H9 (cell line): ENCODE measurements at regions not wholly inside any gene's neighbourhood (a gene's known extent, or its start where the extent isn't known, plus 50 kb on each side); places are given as distances from the start of the nearest gene placed in this dataset.
A peak's percentile ranks its signal among the peaks of the same experiment; 100 is the strongest.

Source experiments
- DNase-seq: peaks from one replicate; pipeline ENCODE4 v3.0.0-alpha.2; 2017
- H2AFZ ChIP-seq: one replicate; pipeline ENCODE4 v1.6.1; 2013; ENCODE audit warnings: mild to moderate bottlenecking, low read length, control low read depth, moderate library complexity
- H2AK5ac ChIP-seq: 2 replicates; pipeline ENCODE4 v1.6.1; 2013; ENCODE audit warnings: low read length, control low read depth, mixed read lengths; ENCODE audit not compliant: insufficient read length
- H2BK120ac ChIP-seq: one replicate; pipeline ENCODE4 v1.6.1; 2013; ENCODE audit warnings: low read depth, mild to moderate bottlenecking, low read length, control low read depth, inconsistent platforms; ENCODE audit not compliant: poor library complexity, severe bottlenecking
- H2BK12ac ChIP-seq: 2 replicates; pipeline ENCODE4 v1.6.1; 2013; ENCODE audit warnings: low read length, control low read depth, mixed read lengths, low read depth; ENCODE audit not compliant: insufficient read length
- H2BK15ac ChIP-seq: 2 replicates; pipeline ENCODE4 v1.6.1; 2013; ENCODE audit warnings: low read depth, low read length, control low read depth
- H2BK20ac ChIP-seq: one replicate; pipeline ENCODE4 v1.6.1; 2013; ENCODE audit warnings: low read depth, mild to moderate bottlenecking, low read length, control low read depth, inconsistent platforms; ENCODE audit not compliant: poor library complexity, severe bottlenecking
- H2BK5ac ChIP-seq: 2 replicates; pipeline ENCODE4 v1.6.1; 2013; ENCODE audit warnings: low read length, control low read depth, mixed read lengths; ENCODE audit not compliant: insufficient read length
- H3K14ac ChIP-seq: 2 replicates; pipeline ENCODE4 v1.6.1; 2013; ENCODE audit warnings: low read length, control low read depth; ENCODE audit not compliant: insufficient read depth
- H3K18ac ChIP-seq: 2 replicates; pipeline ENCODE4 v1.6.1; 2013; ENCODE audit warnings: low read depth, mild to moderate bottlenecking, mixed read lengths, low read length, control low read depth; ENCODE audit not compliant: insufficient read length
- H3K23ac ChIP-seq: 2 replicates; pipeline ENCODE4 v1.6.1; 2013; ENCODE audit warnings: low read length, control low read depth, mixed read lengths, low read depth; ENCODE audit not compliant: insufficient read length
- H3K23me2 ChIP-seq: 2 replicates; pipeline ENCODE4 v1.6.1; 2013; ENCODE audit warnings: low read depth, mild to moderate bottlenecking, mixed read lengths, low read length, control low read depth; ENCODE audit not compliant: insufficient read length, poor library complexity, severe bottlenecking
- H3K27ac ChIP-seq: 2 replicates; pipeline ENCODE4 v1.5.1; 2013; ENCODE audit warnings: low read length, control low read depth, mixed read lengths, low read depth; ENCODE audit not compliant: insufficient read length
- H3K27me3 ChIP-seq: 2 replicates; pipeline ENCODE4 v1.6.1; 2013; ENCODE audit warnings: low read length, control low read depth, inconsistent platforms; ENCODE audit not compliant: insufficient read depth
- H3K4ac ChIP-seq: 2 replicates; pipeline ENCODE4 v1.6.1; 2013; ENCODE audit warnings: low read depth, mild to moderate bottlenecking, control low read depth, inconsistent platforms, low read length, moderate library complexity
- H3K4me1 ChIP-seq: 2 replicates; pipeline ENCODE4 v1.6.1; 2013; ENCODE audit warnings: low read length, control low read depth, inconsistent platforms; ENCODE audit not compliant: insufficient read depth
- H3K4me2 ChIP-seq: 2 replicates; pipeline ENCODE4 v1.6.1; 2013; ENCODE audit warnings: low read length, control low read depth, mixed read lengths; ENCODE audit not compliant: insufficient read length, insufficient read depth
- H3K56ac ChIP-seq: 2 replicates; pipeline ENCODE4 v1.6.1; 2013; ENCODE audit warnings: low read depth, mild to moderate bottlenecking, mixed read lengths, low read length, control low read depth; ENCODE audit not compliant: insufficient read length
- H3K79me1 ChIP-seq: 2 replicates; pipeline ENCODE4 v1.6.1; 2013; ENCODE audit warnings: low read depth, mild to moderate bottlenecking, moderate library complexity, low read length, control low read depth, inconsistent platforms; ENCODE audit not compliant: insufficient read depth, poor library complexity, severe bottlenecking
- H3K79me2 ChIP-seq: 2 replicates; pipeline ENCODE4 v1.6.1; 2013; ENCODE audit warnings: low read length, control low read depth, inconsistent platforms; ENCODE audit not compliant: insufficient read depth
- H3K9ac ChIP-seq: 2 replicates; pipeline ENCODE4 v1.6.1; 2013; ENCODE audit warnings: low read length, control low read depth, mixed read lengths; ENCODE audit not compliant: insufficient read length; ENCODE audit errors: extremely low read depth
- H3K9me3 ChIP-seq: one replicate; pipeline ENCODE4 v1.6.1; 2013; ENCODE audit warnings: low read depth, low read length, inconsistent platforms; ENCODE audit not compliant: control insufficient read depth
- H3T11ph ChIP-seq: one replicate; pipeline ENCODE4 v1.6.1; 2013; ENCODE audit warnings: mild to moderate bottlenecking, low read length, control low read depth, inconsistent platforms
- H4K20me1 ChIP-seq: one replicate; pipeline ENCODE4 v1.6.1; 2013; ENCODE audit not compliant: control insufficient read depth, insufficient read length, insufficient read depth
- H4K5ac ChIP-seq: 2 replicates; pipeline ENCODE4 v1.6.1; 2013; ENCODE audit warnings: low read depth, mild to moderate bottlenecking, mixed read lengths, low read length, control low read depth; ENCODE audit not compliant: insufficient read length
- H4K8ac ChIP-seq: replicated peaks from 2 replicates; pipeline ENCODE4 v1.6.1; 2013; ENCODE audit warnings: low read length, control low read depth, mixed read lengths, low read depth; ENCODE audit not compliant: insufficient read length
- H4K91ac ChIP-seq: 2 replicates; pipeline ENCODE4 v1.6.1; 2013; ENCODE audit warnings: low read depth, mild to moderate bottlenecking, moderate library complexity, mixed read lengths, low read length, control low read depth; ENCODE audit not compliant: insufficient read length
- H3K27ac Mint-ChIP-seq, 3 experiments: 2 replicates in 2 of 3; 3 replicates in 1 of 3; pipeline ENCODE4 v1.8.0; 2020 to 2021; ENCODE audit warnings: mixed read lengths in 3 of 3, mild to moderate bottlenecking in 1 of 3, moderate library complexity in 1 of 3
- H3K27me3 Mint-ChIP-seq: 2 replicates; pipeline ENCODE4 v1.8.0; 2021; ENCODE audit warnings: low read depth, mild to moderate bottlenecking, moderate library complexity, mixed read lengths
- H3K36me3 Mint-ChIP-seq, 3 experiments: 2 replicates in 2 of 3; 3 replicates in 1 of 3; pipeline ENCODE4 v1.8.0; 2020 to 2021; ENCODE audit warnings: low read depth in 3 of 3, mixed read lengths in 3 of 3; ENCODE audit not compliant: insufficient read depth in 1 of 3
- H3K4me1 Mint-ChIP-seq, 2 experiments: 2 replicates each; pipeline ENCODE4 v1.8.0; 2020; ENCODE audit warnings: mixed read lengths in 2 of 2
- H3K4me3 Mint-ChIP-seq, 2 experiments: 2 replicates in 1 of 2; 3 replicates in 1 of 2; pipeline ENCODE4 v1.8.0; 2020 to 2021; ENCODE audit warnings: mild to moderate bottlenecking in 2 of 2, mixed read lengths in 2 of 2, moderate library complexity in 1 of 2
- H3K9me3 Mint-ChIP-seq, 2 experiments: 2 replicates in 1 of 2; 3 replicates in 1 of 2; pipeline ENCODE4 v1.8.0; 2020; ENCODE audit warnings: mild to moderate bottlenecking in 2 of 2, mixed read lengths in 2 of 2, moderate library complexity in 1 of 2
- CTCF ChIP-seq: fragments of 200-600 bp; sonication (generic); conservative IDR thresholded peaks from 3 replicates; pipeline ENCODE4 v1.8.0; 2021; ENCODE audit warnings: antibody characterized with exemption, mild to moderate bottlenecking
- WGBS: extraction: QIAGEN DNeasy Blood & Tissue Kit; methylation state at CpG from one replicate; pipeline ENCODE4 v1.1.7; 2013; ENCODE audit warnings: missing lambda C conversion rate, low lambda C conversion rate, mixed read lengths; ENCODE audit not compliant: insufficient read length; ENCODE audit errors: extremely low coverage; 5-methylcytosine and 5-hydroxymethylcytosine counted together

- H3K4me3 Mint-ChIP-seq = peak overlapping the region in 1 of 2 experiments; percentile 1; a peak in 2 of 5 replicates
- no peak overlapping the region for H2BK20ac ChIP-seq
- H4K20me1 ChIP-seq = no peaks in the 10 kb centered on the region
- peaks cover 4% of the 10 kb centered on the region for H3K23me2 ChIP-seq
- no peaks in the 10 kb centered on the region for H3K79me1 ChIP-seq
- peaks cover 58% of the 10 kb centered on the region for H3K27me3 Mint-ChIP-seq
- no peak for DNase-seq
- H3K18ac ChIP-seq = no peak overlapping the region
- H3K4me1 Mint-ChIP-seq = peaks cover 37 to 49% of the 10 kb centered on the region in 2 experiments
- peak overlapping the region in 2 of 3 experiments; percentile 60 to 68; a peak in 2 of 7 replicates for H3K27ac Mint-ChIP-seq
- H3K4ac ChIP-seq = no peak overlapping the region
- H2BK5ac ChIP-seq = no peak overlapping the region
- H3K36me3 Mint-ChIP-seq = no peaks in the 10 kb centered on the region
- H2BK12ac ChIP-seq = no peak overlapping the region
- no peak overlapping the region for H3K9ac ChIP-seq
- TF ChIP-seq CTCF = no peak
- no peak overlapping the region for H3T11ph ChIP-seq
- H2AK5ac ChIP-seq = no peak overlapping the region
- H4K91ac ChIP-seq = no peak overlapping the region
- no peak overlapping the region for H2AFZ ChIP-seq
- peaks cover 8% of the 10 kb centered on the region; the same call in 1 of the 2 replicates for H3K27me3 ChIP-seq
- H4K8ac ChIP-seq = no peak overlapping the region
- WGBS = no CpG with 5 or more reads among the region's 5 CpGs
- no peak overlapping the region for H2BK120ac ChIP-seq
- peaks cover 10% of the 10 kb centered on the region; the same call in 1 of the 2 replicates for H3K4me1 ChIP-seq
- no peaks in the 10 kb centered on the region for H3K9me3 ChIP-seq
- H3K9me3 Mint-ChIP-seq = peaks cover 0 to 3% of the 10 kb centered on the region in 2 experiments; a peak in 2 of 5 replicates
- no peak overlapping the region for H3K27ac ChIP-seq
- no peak overlapping the region for H2BK15ac ChIP-seq
- no peak overlapping the region for H3K4me2 ChIP-seq
- no peaks in the 10 kb centered on the region for H3K79me2 ChIP-seq
- H3K56ac ChIP-seq = no peak overlapping the region
- H3K23ac ChIP-seq = no peak overlapping the region
- no peak overlapping the region for H4K5ac ChIP-seq
- H3K14ac ChIP-seq = no peak overlapping the region
Measured at GRCh38 chr15:93366387-93367100, 277.5 kb upstream of the RGMA start.
